Transverse colon (tissue), 4 donors: ENCODE measurements at regions not wholly inside any gene's neighbourhood (a gene's known extent, or its start where the extent isn't known, plus 50 kb on each side); places are given as distances from the start of the nearest gene placed in this dataset.

Experiments used
- DNase-seq: peaks from one replicate; pipeline ENCODE4 v3.0.0-alpha.2; 2019
- H3K27ac ChIP-seq, 4 donors: fragments of 200-600 bp; sonication (generic); 2 replicates each; pipeline ENCODE4 v1.5.1; 2016 to 2018; ENCODE audit warnings: inconsistent platforms in 4 of 4
- H3K27me3 ChIP-seq: fragments of 200-600 bp; sonication (generic); 2 replicates; pipeline ENCODE4 v1.5.1; 2017; ENCODE audit warnings: inconsistent platforms
- H3K36me3 ChIP-seq, 4 donors: fragments of 200-600 bp; sonication (generic); 2 replicates each; pipeline ENCODE4 v1.5.1; 2017 to 2019; ENCODE audit warnings: inconsistent platforms in 4 of 4
- H3K4me1 ChIP-seq, 4 donors: fragments of 200-600 bp; sonication (generic); 2 replicates each; pipeline ENCODE4 v1.5.1; 2017 to 2020; ENCODE audit warnings: inconsistent platforms in 4 of 4
- H3K4me3 ChIP-seq, 4 donors: fragments of 200-600 bp; sonication (generic); 1 replicate in 1 of 4; 2 replicates in 3 of 4; pipeline versions ENCODE4 v1.5.1 to v1.6.1; 2017 to 2019; ENCODE audit warnings: inconsistent platforms in 4 of 4
- H3K9me3 ChIP-seq, 2 donors: fragments of 200-600 bp; sonication (generic); 2 replicates each; pipeline ENCODE4 v1.5.1; 2017 to 2019; ENCODE audit warnings: inconsistent platforms in 2 of 2
- CTCF ChIP-seq, 5 experiments: fragments of 200-600 bp in 3 of 5; fragments of 450-650 bp in 2 of 5; sonication (generic) in 3 of 5; IDR thresholded peaks; 1 replicate in 2 of 5; 2 replicates in 3 of 5; pipeline ENCODE4 v1.5.1; 2016 to 2017; ENCODE audit warnings: antibody characterized with exemption in 5 of 5, inconsistent platforms in 3 of 5, mild to moderate bottlenecking in 2 of 5, moderate library complexity in 1 of 5
- EP300 ChIP-seq: sonication (generic); formaldehyde crosslinking; IDR thresholded peaks from one replicate; pipeline ENCODE4 v1.6.1; 2017; ENCODE audit warnings: antibody characterized with exemption, low read depth
- POLR2A ChIP-seq: fragments of 450-650 bp; IDR thresholded peaks from one replicate; pipeline ENCODE4 v1.6.1; 2016; ENCODE audit warnings: antibody characterized with exemption, mild to moderate bottlenecking, moderate library complexity
- POLR2AphosphoS5 ChIP-seq, 3 donors: sonication (generic); formaldehyde crosslinking; IDR thresholded peaks; one replicate each; pipeline ENCODE4 v1.6.1; 2016; ENCODE audit warnings: antibody characterized with exemption in 3 of 3
- WGBS, 2 donors: methylation state at CpG; one replicate each; pipeline ENCODE4 v1.1.5; 2018; ENCODE audit warnings: low coverage in 1 of 2; 5-methylcytosine and 5-hydroxymethylcytosine counted together
- in situ Hi-C, 4 donors: fragments of 200-750 bp; cut with MboI; loops; one replicate each; pipeline versions ENCODE4 v1.15.0 to v1.15.1; 2017; ENCODE audit warnings: low sequenced_read_pairs in 3 of 4, low pct_ligation_motif_present in 1 of 4, low pct_unique_long_range_greater_than_20kb in 1 of 4
- intact Hi-C: fragments of 100-400 bp; cut with DNase I; formaldehyde crosslinking; loops from one replicate; pipeline ENCODE4 v1.15.1; 2023; ENCODE audit warnings: low total_unique reads

- no peaks in the 10 kb centered on the region for H3K9me3 ChIP-seq
- TF ChIP-seq CTCF (IDR thresholded peaks at IDR 0.05), result no peak
- no peak for TF ChIP-seq POLR2AphosphoS5 (IDR thresholded peaks at IDR 0.05)
- no peak for TF ChIP-seq EP300
- no peak for TF ChIP-seq POLR2A
- in situ Hi-C loops, result loop anchor here in 1 of 4 donors (10.0 kb wide), 1 partner anchor 479 kb away; no protein-coding TSS in a partner anchor
- DNase-seq, result no peak
- no peaks in the 10 kb centered on the region for H3K4me1 ChIP-seq
- intact Hi-C loops, result no loop called here
- no peak overlapping the region for H3K4me3 ChIP-seq
- 89 to 90% methylated on average over 3 to 9 of the region's 9 CpGs for WGBS, 2 donors
- H3K27ac ChIP-seq, result no peak overlapping the region
- H3K36me3 ChIP-seq, result no peaks in the 10 kb centered on the region
- no peaks in the 10 kb centered on the region for H3K27me3 ChIP-seq
Observed at GRCh38 chr1:89453123-89453972, 71.3 kb upstream of the LRRC8B start.

- DNase-seq, result peak; percentile 33
- WGBS, 2 donors, result 17 to 40% methylated on average over 5 to 7 of the region's 7 CpGs
- TF ChIP-seq POLR2AphosphoS5 (IDR thresholded peaks at IDR 0.05) (no peak), CTCF (IDR thresholded peaks at IDR 0.05) (peak; percentile 52 to 70 (median 60)), EP300 (no peak), POLR2A (no peak)
- H3K4me1 ChIP-seq, result no peaks in the 10 kb centered on the region
- H3K27me3 ChIP-seq, result no peaks in the 10 kb centered on the region
- no peaks in the 10 kb centered on the region for H3K9me3 ChIP-seq
- no peaks in the 10 kb centered on the region for H3K36me3 ChIP-seq
- H3K27ac ChIP-seq, result no peak overlapping the region
- in situ Hi-C loops (loop anchor here in 1 of 4 donors (10.0 kb wide), 1 partner anchor 480 kb away; no protein-coding TSS in a partner anchor), intact Hi-C loops (no loop called here)
- H3K4me3 ChIP-seq, result no peak overlapping the region
Observed at GRCh38 chr1:89454845-89455521, 69.6 kb upstream of the LRRC8B start.

GRCh38 chr1:89457046-89457445 is 67.6 kb upstream of the LRRC8B start:
- in situ Hi-C loops, result loop anchor here in 1 of 4 donors (10.0 kb wide), 1 partner anchor 482 kb away; no protein-coding TSS in a partner anchor
- H3K36me3 ChIP-seq, result no peaks in the 10 kb centered on the region
- no peaks in the 10 kb centered on the region for H3K4me1 ChIP-seq
- intact Hi-C loops, result no loop called here
- no peaks in the 10 kb centered on the region for H3K27me3 ChIP-seq
- no peak for TF ChIP-seq CTCF (IDR thresholded peaks at IDR 0.05)
- no peak for TF ChIP-seq POLR2A
- no peak for TF ChIP-seq POLR2AphosphoS5 (IDR thresholded peaks at IDR 0.05)
- no peak for TF ChIP-seq EP300
- H3K4me3 ChIP-seq, result no peak overlapping the region
- DNase-seq, result no peak
- WGBS, 2 donors, result 88% methylated on average over 1 of the region's 1 CpG; no CpG with 5 or more reads in 1 of the 2 donors
- no peak overlapping the region for H3K27ac ChIP-seq
- no peaks in the 10 kb centered on the region for H3K9me3 ChIP-seq

GRCh38 chr1:89459081-89459480 is 65.5 kb upstream of the LRRC8B start:
- intact Hi-C loops (no loop called here), in situ Hi-C loops (loop anchor here in 1 of 4 donors (10.0 kb wide), 1 partner anchor 484 kb away; no protein-coding TSS in a partner anchor)
- no peaks in the 10 kb centered on the region for H3K4me1 ChIP-seq
- TF ChIP-seq CTCF (IDR thresholded peaks at IDR 0.05), result no peak
- no peak for TF ChIP-seq POLR2A
- TF ChIP-seq POLR2AphosphoS5 (IDR thresholded peaks at IDR 0.05), result no peak
- TF ChIP-seq EP300, result no peak
- no peaks in the 10 kb centered on the region for H3K9me3 ChIP-seq
- H3K27me3 ChIP-seq, result no peaks in the 10 kb centered on the region
- H3K4me3 ChIP-seq, result no peak overlapping the region
- H3K27ac ChIP-seq, result no peak overlapping the region
- no peaks in the 10 kb centered on the region for H3K36me3 ChIP-seq
- 89 to 93% methylated on average over 2 of the region's 2 CpGs for WGBS, 2 donors
- DNase-seq, result no peak
